ENCODE measurements at regions not wholly inside any gene's neighbourhood (a gene's known extent, or its start where the extent isn't known, plus 50 kb on each side); places are given as distances from the start of the nearest gene placed in this dataset.

DNA sequence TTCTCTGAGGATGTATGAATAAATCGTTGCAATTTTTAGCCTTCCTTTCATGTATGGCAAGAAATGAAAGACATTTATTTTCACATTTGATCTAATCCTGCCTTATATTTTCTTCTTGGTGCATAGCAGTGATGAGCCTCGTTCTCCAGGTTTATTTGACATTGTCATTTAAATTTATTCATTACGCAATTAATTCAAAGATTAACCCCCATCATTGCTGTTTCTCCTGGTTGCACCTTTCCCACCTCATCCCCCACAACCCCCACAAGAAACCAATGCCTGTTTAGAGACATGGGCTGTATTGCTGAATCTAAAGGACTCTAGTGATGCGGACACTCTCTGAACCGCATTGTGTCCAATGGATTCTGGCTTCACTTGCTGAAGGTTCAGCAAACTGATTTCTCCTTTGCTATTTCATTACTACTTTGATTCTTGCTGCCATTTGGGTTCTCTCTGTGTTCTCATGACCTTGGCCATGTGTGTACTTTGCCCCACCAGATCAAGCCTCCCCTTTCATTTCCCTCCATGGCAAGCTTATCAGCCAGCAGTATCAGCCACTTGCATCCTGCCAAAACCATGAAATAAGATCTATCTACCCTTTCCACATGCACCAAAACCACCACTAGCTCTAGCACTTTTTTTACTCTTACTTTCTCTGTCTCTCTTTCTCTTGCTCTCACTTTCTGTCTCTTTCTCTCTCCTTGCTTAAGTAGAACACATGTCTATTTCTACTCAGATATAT is 382.7 kb downstream of the GBE1 start:
- H3K27me3 ChIP-seq (replicated peaks; ENCODE audit: insufficient read depth): no peaks in the 10 kb centered on the region
- no peaks in the 10 kb centered on the region for H3K9me3 ChIP-seq
- intact Hi-C loops (cut with DNase I): no loop called here
- no peaks in the 10 kb centered on the region for H3K36me3 ChIP-seq
- no peak overlapping the region for H3K27ac ChIP-seq
- DNase-seq (ENCODE audit: low spot score): no peak
- no peaks in the 10 kb centered on the region for H3K4me1 ChIP-seq (replicated peaks)
- no peak overlapping the region for H3K4me3 ChIP-seq
- TF ChIP-seq POLR2AphosphoS5 (IDR thresholded peaks at IDR 0.05): no peak
- 73% methylated on average over 5 of the region's 5 CpGs for WGBS

DNA sequence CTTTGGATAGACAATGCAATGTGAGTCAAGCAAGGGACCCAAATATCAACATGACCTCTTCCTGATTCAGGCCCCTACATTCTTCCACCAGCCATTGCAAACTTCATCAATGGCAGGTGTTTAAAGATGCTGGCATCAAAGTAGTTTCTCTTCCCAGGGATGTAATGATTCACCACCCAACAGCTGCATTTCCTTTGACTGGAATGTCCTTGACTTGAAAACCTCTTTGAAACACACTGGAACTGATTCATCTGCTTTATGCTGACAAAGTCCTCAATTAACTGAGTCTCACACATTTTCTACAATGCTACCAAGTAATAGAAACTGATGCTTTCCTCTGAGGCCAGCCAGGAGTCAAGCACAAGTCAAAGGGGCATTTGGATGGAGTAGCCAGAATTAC is 385.5 kb downstream of the GBE1 start:
- no peak for TF ChIP-seq POLR2A (IDR thresholded peaks at IDR 0.05)
- TF ChIP-seq, protein P1, sequence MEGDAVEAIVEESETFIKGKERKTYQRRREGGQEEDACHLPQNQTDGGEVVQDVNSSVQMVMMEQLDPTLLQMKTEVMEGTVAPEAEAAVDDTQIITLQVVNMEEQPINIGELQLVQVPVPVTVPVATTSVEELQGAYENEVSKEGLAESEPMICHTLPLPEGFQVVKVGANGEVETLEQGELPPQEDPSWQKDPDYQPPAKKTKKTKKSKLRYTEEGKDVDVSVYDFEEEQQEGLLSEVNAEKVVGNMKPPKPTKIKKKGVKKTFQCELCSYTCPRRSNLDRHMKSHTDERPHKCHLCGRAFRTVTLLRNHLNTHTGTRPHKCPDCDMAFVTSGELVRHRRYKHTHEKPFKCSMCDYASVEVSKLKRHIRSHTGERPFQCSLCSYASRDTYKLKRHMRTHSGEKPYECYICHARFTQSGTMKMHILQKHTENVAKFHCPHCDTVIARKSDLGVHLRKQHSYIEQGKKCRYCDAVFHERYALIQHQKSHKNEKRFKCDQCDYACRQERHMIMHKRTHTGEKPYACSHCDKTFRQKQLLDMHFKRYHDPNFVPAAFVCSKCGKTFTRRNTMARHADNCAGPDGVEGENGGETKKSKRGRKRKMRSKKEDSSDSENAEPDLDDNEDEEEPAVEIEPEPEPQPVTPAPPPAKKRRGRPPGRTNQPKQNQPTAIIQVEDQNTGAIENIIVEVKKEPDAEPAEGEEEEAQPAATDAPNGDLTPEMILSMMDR (IDR thresholded peaks at IDR 0.05): no peak
- no peak for TF ChIP-seq POLR2AphosphoS5 (IDR thresholded peaks at IDR 0.05)
- Histone ChIP-seq H3K4me3 (no peak overlapping the region), H3K27me3 (replicated peaks; ENCODE audit: insufficient read depth) (no peaks in the 10 kb centered on the region), H3K27ac (no peak overlapping the region), H3K4me1 (replicated peaks) (no peaks in the 10 kb centered on the region), H3K36me3 (no peaks in the 10 kb centered on the region), H3K9me3 (no peaks in the 10 kb centered on the region)
- intact Hi-C loops (cut with DNase I): no loop called here
- no peak for DNase-seq (ENCODE audit: low spot score)

DNA sequence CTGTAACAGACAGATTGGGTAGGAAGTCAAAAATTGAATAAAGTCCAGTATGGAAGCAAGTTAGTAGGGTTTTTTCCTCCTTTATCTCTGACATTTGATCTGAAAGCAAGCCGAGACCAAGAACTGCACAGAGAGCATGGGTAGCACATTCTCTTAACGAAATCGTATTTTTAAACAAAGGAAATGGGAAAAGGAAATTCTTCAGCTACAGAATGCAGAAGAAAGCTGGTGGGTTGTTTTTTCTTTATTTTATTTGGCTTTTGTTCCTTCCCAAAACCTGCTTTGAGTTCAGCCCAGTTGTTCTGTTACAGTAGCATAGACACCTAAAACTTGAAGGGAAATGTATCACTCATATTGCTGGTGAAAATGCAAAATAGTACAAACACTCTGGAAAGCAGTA is 397.0 kb downstream of the GBE1 start:
- no peaks in the 10 kb centered on the region for H3K4me1 ChIP-seq (replicated peaks)
- H3K27ac ChIP-seq: no peak overlapping the region
- no peaks in the 10 kb centered on the region for H3K9me3 ChIP-seq
- no peak overlapping the region for H3K4me3 ChIP-seq
- no peak for TF ChIP-seq POLR2AphosphoS5 (IDR thresholded peaks at IDR 0.05)
- TF ChIP-seq POLR2A (IDR thresholded peaks at IDR 0.05): no peak
- TF ChIP-seq, protein P1 (IDR thresholded peaks at IDR 0.05): no peak
- WGBS: 26% methylated on average over 3 of the region's 3 CpGs
- DNase-seq (ENCODE audit: low spot score): no peak
- intact Hi-C loops (cut with DNase I): no loop called here
- H3K27me3 ChIP-seq (replicated peaks; ENCODE audit: insufficient read depth): no peaks in the 10 kb centered on the region
- no peaks in the 10 kb centered on the region for H3K36me3 ChIP-seq

DNA sequence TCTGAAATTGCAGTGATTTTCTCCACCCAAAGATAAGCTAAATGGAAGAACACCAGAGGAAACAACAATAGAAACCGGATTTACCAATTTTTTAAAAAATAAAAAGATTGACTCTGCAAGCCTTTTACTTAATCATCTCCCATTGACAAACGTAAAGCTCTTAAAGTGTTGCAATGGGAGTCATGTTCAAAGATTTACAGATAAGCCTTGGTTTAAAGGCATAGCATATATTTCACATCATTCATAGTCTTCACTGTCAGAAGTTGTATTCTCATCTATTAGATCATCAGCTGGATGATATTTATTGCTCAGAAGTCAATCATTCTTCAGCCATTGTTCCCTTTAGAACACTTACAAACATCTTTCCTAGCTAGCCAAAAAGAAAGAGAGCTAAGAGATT is 397.6 kb downstream of the GBE1 start:
- WGBS: 37% methylated on average over 2 of the region's 2 CpGs
- intact Hi-C loops (cut with DNase I): no loop called here
- Histone ChIP-seq H3K36me3 (no peaks in the 10 kb centered on the region), H3K4me1 (replicated peaks) (no peaks in the 10 kb centered on the region), H3K4me3 (no peak overlapping the region), H3K9me3 (no peaks in the 10 kb centered on the region), H3K27me3 (replicated peaks; ENCODE audit: insufficient read depth) (no peaks in the 10 kb centered on the region), H3K27ac (no peak overlapping the region)
- no peak for TF ChIP-seq POLR2AphosphoS5 (IDR thresholded peaks at IDR 0.05)
- TF ChIP-seq POLR2A (IDR thresholded peaks at IDR 0.05): no peak
- TF ChIP-seq, protein P1 (IDR thresholded peaks at IDR 0.05): no peak
- no peak for DNase-seq (ENCODE audit: low spot score)

DNA sequence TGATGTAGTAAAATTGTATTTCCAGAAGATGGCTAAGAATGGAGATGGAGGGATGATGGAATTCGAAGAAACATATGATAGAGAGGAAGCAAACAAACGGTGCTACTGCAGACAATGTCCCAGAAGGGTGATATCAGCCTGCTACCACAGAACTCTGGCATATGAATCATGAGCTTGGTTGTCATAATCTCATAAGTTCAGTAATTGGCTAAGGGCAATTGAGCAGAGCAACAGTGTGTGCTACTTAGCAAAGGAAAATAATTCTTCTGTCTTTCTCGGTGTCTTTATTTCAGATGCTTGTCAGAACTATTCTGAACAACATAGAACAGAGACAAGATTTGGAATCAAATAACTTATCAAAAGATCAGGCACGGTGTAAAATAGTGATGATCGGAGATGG is 407.3 kb downstream of the GBE1 start:
- no peaks in the 10 kb centered on the region for H3K4me1 ChIP-seq (replicated peaks)
- H3K27me3 ChIP-seq (replicated peaks; ENCODE audit: insufficient read depth): no peaks in the 10 kb centered on the region
- no peaks in the 10 kb centered on the region for H3K36me3 ChIP-seq
- TF ChIP-seq POLR2A (IDR thresholded peaks at IDR 0.05) (no peak), POLR2AphosphoS5 (IDR thresholded peaks at IDR 0.05) (no peak)
- TF ChIP-seq, protein P1 (IDR thresholded peaks at IDR 0.05): no peak
- intact Hi-C loops (cut with DNase I): no loop called here
- no peak for DNase-seq (ENCODE audit: low spot score)
- WGBS: 62% methylated on average over 5 of the region's 5 CpGs
- no peak overlapping the region for H3K4me3 ChIP-seq
- H3K9me3 ChIP-seq: no peaks in the 10 kb centered on the region
- no peak overlapping the region for H3K27ac ChIP-seq

Data from prostate gland (tissue), 2 donors.